ENCODE measurements at regions not wholly inside any gene's neighbourhood (a gene's known extent, or its start where the extent isn't known, plus 50 kb on each side); places are given as distances from the start of the nearest gene placed in this dataset.
"Not testable (repeated sequence)": the region's sequence is repeated elsewhere in the genome, so short reads cannot be mapped to it uniquely, and the experiment has no call there.

- H4K8ac ChIP-seq (replicated peaks; ENCODE audit: insufficient read length, low read depth, low read length); H3K4ac ChIP-seq (ENCODE audit: low read depth, low read length); H3K4me1 ChIP-seq (ENCODE audit: insufficient read depth, low read length); DNase-seq; H3K23ac ChIP-seq (ENCODE audit: insufficient read length, low read depth, low read length); H2BK120ac ChIP-seq (ENCODE audit: low read depth, low read length, poor library complexity, severe bottlenecking); H3K79me2 ChIP-seq (ENCODE audit: insufficient read depth, low read length); H3K9me3 ChIP-seq (ENCODE audit: control insufficient read depth, low read depth, low read length); H4K91ac ChIP-seq (ENCODE audit: insufficient read length, low read depth, low read length); H3K9ac ChIP-seq (ENCODE audit: extremely low read depth, insufficient read length, low read length); H2AK5ac ChIP-seq (ENCODE audit: insufficient read length, low read length); H4K5ac ChIP-seq (ENCODE audit: insufficient read length, low read depth, low read length); H3K23me2 ChIP-seq (ENCODE audit: insufficient read length, low read depth, low read length, poor library complexity, severe bottlenecking); H3K27me3 Mint-ChIP-seq (ENCODE audit: low read depth); H2BK5ac ChIP-seq (ENCODE audit: insufficient read length, low read length); H3K4me2 ChIP-seq (ENCODE audit: insufficient read depth, insufficient read length, low read length); H2BK12ac ChIP-seq (ENCODE audit: insufficient read length, low read depth, low read length); H3K79me1 ChIP-seq (ENCODE audit: insufficient read depth, low read depth, low read length, poor library complexity, severe bottlenecking); H4K20me1 ChIP-seq (ENCODE audit: control insufficient read depth, insufficient read depth, insufficient read length); H2BK15ac ChIP-seq (ENCODE audit: low read depth, low read length); H3K27me3 ChIP-seq (ENCODE audit: insufficient read depth, low read length); H3K4me1 Mint-ChIP-seq; H3K4me3 Mint-ChIP-seq; H3K9me3 Mint-ChIP-seq; H3K27ac ChIP-seq (ENCODE audit: insufficient read length, low read depth, low read length); H3K36me3 Mint-ChIP-seq (ENCODE audit: insufficient read depth in 1 of 3, low read depth in 3 of 3); H2AFZ ChIP-seq (ENCODE audit: low read length); H3K18ac ChIP-seq (ENCODE audit: insufficient read length, low read depth, low read length); H3K56ac ChIP-seq (ENCODE audit: insufficient read length, low read depth, low read length); H3K27ac Mint-ChIP-seq; H2BK20ac ChIP-seq (ENCODE audit: low read depth, low read length, poor library complexity, severe bottlenecking); H3K14ac ChIP-seq (ENCODE audit: insufficient read depth, low read length); H3T11ph ChIP-seq (ENCODE audit: low read length): not testable (repeated sequence)
- no CpG with 5 or more reads among the region's 111 CpGs for WGBS (ENCODE audit: extremely low coverage, insufficient read length, low lambda C conversion rate)
Measured at GRCh38 chr21:8205094-8205891, 2316.1 kb upstream of the TPTE start.

DNA sequence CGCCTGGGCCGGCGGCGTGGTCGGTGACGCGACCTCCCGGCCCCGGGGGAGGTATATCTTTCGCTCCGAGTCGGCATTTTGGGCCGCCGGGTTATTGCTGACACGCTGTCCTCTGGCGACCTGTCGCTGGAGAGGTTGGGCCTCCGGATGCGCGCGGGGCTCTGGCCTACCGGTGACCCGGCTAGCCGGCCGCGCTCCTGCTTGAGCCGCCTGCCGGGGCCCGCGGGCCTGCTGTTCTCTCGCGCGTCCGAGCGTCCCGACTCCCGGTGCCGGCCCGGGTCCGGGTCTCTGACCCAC, 2315.5 kb upstream of the TPTE start:
- H3K27ac Mint-ChIP-seq; H3K9ac ChIP-seq (ENCODE audit: extremely low read depth, insufficient read length, low read length); H2AFZ ChIP-seq (ENCODE audit: low read length); H4K20me1 ChIP-seq (ENCODE audit: control insufficient read depth, insufficient read depth, insufficient read length); H3T11ph ChIP-seq (ENCODE audit: low read length); H2BK20ac ChIP-seq (ENCODE audit: low read depth, low read length, poor library complexity, severe bottlenecking); H2AK5ac ChIP-seq (ENCODE audit: insufficient read length, low read length); H3K4ac ChIP-seq (ENCODE audit: low read depth, low read length); H3K56ac ChIP-seq (ENCODE audit: insufficient read length, low read depth, low read length); H3K4me1 ChIP-seq (ENCODE audit: insufficient read depth, low read length); H3K4me1 Mint-ChIP-seq; H4K5ac ChIP-seq (ENCODE audit: insufficient read length, low read depth, low read length); H2BK15ac ChIP-seq (ENCODE audit: low read depth, low read length); H3K27me3 Mint-ChIP-seq (ENCODE audit: low read depth); H4K91ac ChIP-seq (ENCODE audit: insufficient read length, low read depth, low read length); H4K8ac ChIP-seq (replicated peaks; ENCODE audit: insufficient read length, low read depth, low read length); H3K4me2 ChIP-seq (ENCODE audit: insufficient read depth, insufficient read length, low read length); H3K27me3 ChIP-seq (ENCODE audit: insufficient read depth, low read length); H3K36me3 Mint-ChIP-seq (ENCODE audit: insufficient read depth in 1 of 3, low read depth in 3 of 3); H2BK120ac ChIP-seq (ENCODE audit: low read depth, low read length, poor library complexity, severe bottlenecking); H2BK5ac ChIP-seq (ENCODE audit: insufficient read length, low read length); H3K23ac ChIP-seq (ENCODE audit: insufficient read length, low read depth, low read length); H3K18ac ChIP-seq (ENCODE audit: insufficient read length, low read depth, low read length); H3K27ac ChIP-seq (ENCODE audit: insufficient read length, low read depth, low read length); H3K79me2 ChIP-seq (ENCODE audit: insufficient read depth, low read length); DNase-seq; H3K23me2 ChIP-seq (ENCODE audit: insufficient read length, low read depth, low read length, poor library complexity, severe bottlenecking); H2BK12ac ChIP-seq (ENCODE audit: insufficient read length, low read depth, low read length); H3K4me3 Mint-ChIP-seq; H3K9me3 ChIP-seq (ENCODE audit: control insufficient read depth, low read depth, low read length); H3K9me3 Mint-ChIP-seq; H3K79me1 ChIP-seq (ENCODE audit: insufficient read depth, low read depth, low read length, poor library complexity, severe bottlenecking); H3K14ac ChIP-seq (ENCODE audit: insufficient read depth, low read length): not testable (repeated sequence)
- WGBS (ENCODE audit: extremely low coverage, insufficient read length, low lambda C conversion rate): no CpG with 5 or more reads among the region's 40 CpGs
